WTC11 (cell line): ENCODE measurements at regions not wholly inside any gene's neighbourhood (a gene's known extent, or its start where the extent isn't known, plus 50 kb on each side); places are given as distances from the start of the nearest gene placed in this dataset.

ENCODE experiments used
- CTCF ChIP-seq: fragments of 200-600 bp; IDR thresholded peaks from 2 replicates; pipeline ENCODE4 v1.8.0; 2022; ENCODE audit warnings: antibody characterized with exemption
- GTF2I ChIP-seq: fragments of 250-450 bp; sonication (Bioruptor Pico); conservative IDR thresholded peaks from 2 replicates; pipeline ENCODE4 v1.4.0; 2021; ENCODE audit warnings: mild to moderate bottlenecking
- TP53 ChIP-seq: sonication (generic); formaldehyde crosslinking; IDR thresholded peaks from 2 replicates; pipeline ENCODE4 v1.8.1; 2023; ENCODE audit warnings: mild to moderate bottlenecking, missing genetic modification reagents
- TF ChIP-seq, protein P1 (sequence below): sonication (generic); formaldehyde crosslinking; IDR thresholded peaks from 2 replicates; pipeline ENCODE4 v1.8.1; 2023; ENCODE audit warnings: mild to moderate bottlenecking, missing genetic modification reagents, moderate library complexity

- TF ChIP-seq TP53: no peak
- TF ChIP-seq GTF2I (CRISPR knock-in tag): no peak
- TF ChIP-seq CTCF: no peak
- TF ChIP-seq, protein P1, sequence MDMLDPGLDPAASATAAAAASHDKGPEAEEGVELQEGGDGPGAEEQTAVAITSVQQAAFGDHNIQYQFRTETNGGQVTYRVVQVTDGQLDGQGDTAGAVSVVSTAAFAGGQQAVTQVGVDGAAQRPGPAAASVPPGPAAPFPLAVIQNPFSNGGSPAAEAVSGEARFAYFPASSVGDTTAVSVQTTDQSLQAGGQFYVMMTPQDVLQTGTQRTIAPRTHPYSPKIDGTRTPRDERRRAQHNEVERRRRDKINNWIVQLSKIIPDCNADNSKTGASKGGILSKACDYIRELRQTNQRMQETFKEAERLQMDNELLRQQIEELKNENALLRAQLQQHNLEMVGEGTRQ (CRISPR knock-in tag): no peak
Measured at GRCh38 chr5:2169850-2170760, 287.4 kb upstream of the IRX4 start.
